ENCODE measurements at regions not wholly inside any gene's neighbourhood (a gene's known extent, or its start where the extent isn't known, plus 50 kb on each side); places are given as distances from the start of the nearest gene placed in this dataset.

- Histone ChIP-seq H3K4me2 (no peak overlapping the region), H3K27ac (no peak overlapping the region), H3K4me1 (0 out of 3 replicates have a peak, but pooled peaks cover 5% of the 10 kb centered on the region), H3K9me3 (0 out of 3 replicates have a peak, but pooled peaks cover under 1% of the 10 kb centered on the region), H3K4me3 (no peak overlapping the region)
- ChIA-PET POLR2A (no interaction called here), CTCF (no interaction called here)
- no peak for DNase-seq (ENCODE audit: low read depth in 1 of 2, low spot score in 1 of 2)
- no peak for TF ChIP-seq E2F6 (IDR thresholded peaks at IDR 0.05; ENCODE audit: borderline replicate concordance, low read depth)
- no peak for TF ChIP-seq ELK1 (IDR thresholded peaks at IDR 0.05; ENCODE audit: low read depth, low read length)
- no peak for TF ChIP-seq FOXS1 (CRISPR knock-in tag; IDR thresholded peaks at IDR 0.05)
- TF ChIP-seq FOSL2 (IDR thresholded peaks at IDR 0.05): no peak
- no peak for TF ChIP-seq FOSL2 (CRISPR knock-in tag; IDR thresholded peaks at IDR 0.05)
- TF ChIP-seq SMC3 (IDR thresholded peaks at IDR 0.05): no peak
- TF ChIP-seq BCL3 (IDR thresholded peaks at IDR 0.05): no peak
- TF ChIP-seq NPAS2 (CRISPR knock-in tag; IDR thresholded peaks at IDR 0.05; ENCODE audit: borderline replicate concordance): no peak
- TF ChIP-seq POLR2AphosphoS2 (conservative IDR thresholded peaks at IDR 0.05; ENCODE audit: low read length): no peak
- TF ChIP-seq NFE2L2 (conservative IDR thresholded peaks at IDR 0.05; ENCODE audit: low read length): no peak
- no peak for TF ChIP-seq NR3C1 (IDR thresholded peaks at IDR 0.05)
- ATAC-seq: no peak
- FAIRE-seq: no peak
- 56% methylated on average over 3 of the region's 3 CpGs for WGBS (ENCODE audit: missing lambda C conversion rate)
Measured at GRCh38 chr2:235229236-235229635, 264.6 kb upstream of the AGAP1 start.

- TF ChIP-seq USF2 (IDR thresholded peaks at IDR 0.05) (no peak), EHMT2 (IDR thresholded peaks at IDR 0.05; ENCODE audit: low read depth) (no peak), CEBPB (IDR thresholded peaks at IDR 0.05) (no peak), RAD21 (conservative IDR thresholded peaks at IDR 0.05 in 1 of 2, IDR thresholded peaks at IDR 0.05 in 1 of 2) (no peak), ZFP36 (IDR thresholded peaks at IDR 0.05; ENCODE audit: borderline replicate concordance, partially characterized antibody) (no peak), CHD2 (IDR thresholded peaks at IDR 0.05; ENCODE audit: low read length, partially characterized antibody) (no peak), CTCF (IDR thresholded peaks at IDR 0.05) (no peak), HOXA7 (CRISPR knock-in tag; IDR thresholded peaks at IDR 0.05) (no peak), HDAC2 (IDR thresholded peaks at IDR 0.05) (no peak), FOSL2 (IDR thresholded peaks at IDR 0.05) (no peak), FOSL2 (CRISPR knock-in tag; IDR thresholded peaks at IDR 0.05) (no peak), E2F6 (IDR thresholded peaks at IDR 0.05; ENCODE audit: borderline replicate concordance, low read depth) (no peak), HOXB13 (CRISPR knock-in tag; IDR thresholded peaks at IDR 0.05; ENCODE audit: low read depth) (no peak), MYC (IDR thresholded peaks at IDR 0.05; ENCODE audit: borderline replicate concordance, low read length) (no peak), SMC3 (IDR thresholded peaks at IDR 0.05) (no peak)
- FAIRE-seq: no peak
- ChIA-PET CTCF (interaction anchor here (1.2 kb wide), 1 partner anchor 95 kb away, joined by 3 read pairs; no protein-coding TSS in a partner anchor), POLR2A (no interaction called here)
- ATAC-seq: no peak
- Histone ChIP-seq H3K4me3 (no peak overlapping the region), H3K9me3 (no peaks in the 10 kb centered on the region), H3K4me2 (no peak overlapping the region), H3K4me1 (peaks cover 5% of the 10 kb centered on the region; the same call in 1 of the 3 replicates), H3K27ac (no peak overlapping the region)
- WGBS (ENCODE audit: missing lambda C conversion rate): 78% methylated on average over 8 of the region's 8 CpGs
- no peak for DNase-seq (ENCODE audit: low read depth in 1 of 2, low spot score in 1 of 2)
Measured at GRCh38 chr2:235230821-235231601, 262.8 kb upstream of the AGAP1 start.
